NCI-H2227 treated with DMSO at 0.1 percent for 48 hours (cell line): ENCODE measurements at regions not wholly inside any gene's neighbourhood (a gene's known extent, or its start where the extent isn't known, plus 50 kb on each side); places are given as distances from the start of the nearest gene placed in this dataset.
"Not testable (repeated sequence)": the region's sequence is repeated elsewhere in the genome, so short reads cannot be mapped to it uniquely, and the experiment has no call there.

Experiments
- DNase-seq: peaks from one replicate; lab custom pipeline; 2025; lab: John Stamatoyannopoulos, UW

DNA sequence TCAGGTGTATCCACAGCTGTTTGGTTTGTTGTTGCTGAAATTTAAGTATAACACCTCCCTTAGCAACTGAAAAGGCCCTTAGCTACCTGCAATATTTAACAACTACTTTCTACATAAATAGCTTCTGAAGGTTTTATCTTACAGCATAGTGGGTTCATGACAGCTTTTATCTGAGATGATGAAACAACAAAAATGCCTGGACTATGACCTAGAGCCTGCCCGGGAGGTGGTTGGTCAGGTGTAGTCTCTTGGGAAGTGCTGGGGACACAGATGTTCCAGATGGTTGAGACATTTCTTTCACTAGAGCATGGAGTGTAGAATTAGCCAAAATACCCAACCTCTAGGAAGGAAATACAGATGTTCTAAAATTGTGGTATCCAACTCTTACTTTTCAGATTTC, 705.4 kb downstream of the MAFB start:
- DNase-seq: no peak

DNA sequence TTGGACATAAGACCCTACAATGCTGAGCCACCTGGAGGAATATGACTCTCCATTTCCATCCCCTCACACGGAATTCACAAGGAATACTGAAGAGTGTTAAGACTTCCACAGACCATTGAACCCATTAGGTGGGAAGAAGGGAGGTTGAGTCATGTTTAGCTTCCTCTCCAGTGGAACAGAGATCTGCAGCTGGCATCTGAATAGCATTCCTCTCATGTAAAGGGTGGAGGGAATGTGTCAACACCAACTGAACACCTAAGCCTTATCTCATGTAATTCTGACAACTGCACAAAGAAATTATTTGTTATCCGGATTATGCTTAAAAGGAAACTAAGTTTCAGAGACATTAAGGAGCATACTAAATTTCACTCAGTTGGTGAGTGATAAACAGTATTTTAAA, 705.9 kb downstream of the MAFB start:
- DNase-seq: no peak

DNA sequence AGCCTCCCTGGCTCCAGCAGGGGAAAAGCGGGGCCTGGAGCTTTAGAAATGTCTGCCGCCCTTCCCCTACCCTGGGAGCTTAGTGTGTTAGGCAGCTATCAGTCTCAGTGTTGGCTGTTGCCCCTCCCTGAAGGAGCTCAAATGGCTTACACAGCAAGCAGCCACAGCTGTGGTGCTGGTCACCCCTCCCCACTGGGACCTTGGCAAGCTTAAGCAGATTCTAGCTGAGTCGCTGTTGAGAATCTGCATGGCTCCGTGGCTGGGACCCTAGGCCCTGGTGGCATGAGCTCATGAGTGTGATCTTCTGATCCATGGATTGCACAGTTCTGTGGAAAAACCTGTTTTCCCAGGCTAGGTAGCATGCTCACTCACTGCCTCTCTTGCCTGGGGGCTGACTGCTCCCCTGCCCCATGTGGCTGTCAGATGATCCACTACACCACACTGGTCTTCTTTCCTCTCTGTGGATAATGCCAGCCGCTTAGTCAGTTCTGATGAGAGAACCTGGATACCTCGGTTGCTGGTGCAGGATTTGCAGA, 714.0 kb downstream of the MAFB start:
- no peak for DNase-seq

DNA sequence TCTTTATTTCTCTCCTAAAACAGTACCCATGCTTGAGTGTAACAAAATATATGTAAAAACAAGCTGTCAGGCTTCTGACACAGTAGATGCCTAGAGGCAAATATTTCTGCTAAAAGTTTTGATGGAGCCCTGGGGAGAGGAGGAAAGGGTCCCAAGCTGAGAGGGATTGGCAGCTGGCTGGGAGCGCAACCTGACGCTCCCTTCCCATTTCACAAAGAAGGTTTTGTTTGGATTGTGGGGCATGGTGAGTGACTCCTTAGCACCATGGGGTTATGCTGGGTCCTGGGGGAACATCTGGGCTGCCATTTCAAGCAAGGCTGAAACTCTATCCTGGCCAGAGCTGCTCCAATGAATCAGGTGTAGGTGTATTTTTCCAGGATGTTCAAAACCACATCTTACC, 720.5 kb downstream of the MAFB start:
- DNase-seq: no peak

DNA sequence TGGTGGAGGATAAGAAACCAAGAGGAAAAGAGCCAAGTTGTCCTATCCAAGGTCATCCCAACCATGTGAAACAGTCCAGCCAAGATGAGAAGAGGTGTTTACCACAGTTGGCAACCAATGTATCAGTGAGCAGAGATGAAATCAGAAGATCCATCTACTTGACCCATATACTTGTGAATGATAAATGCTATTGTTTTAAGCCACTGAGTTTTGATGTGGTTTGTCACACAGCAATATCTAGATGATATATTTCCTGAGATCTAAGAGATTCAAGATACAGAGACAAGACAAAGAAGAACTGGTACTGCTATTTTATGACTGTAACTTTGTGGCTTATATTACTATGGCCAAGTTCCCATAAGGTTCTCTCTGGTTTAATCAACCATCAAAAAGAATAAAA, 721.2 kb downstream of the MAFB start:
- DNase-seq: no peak

DNA sequence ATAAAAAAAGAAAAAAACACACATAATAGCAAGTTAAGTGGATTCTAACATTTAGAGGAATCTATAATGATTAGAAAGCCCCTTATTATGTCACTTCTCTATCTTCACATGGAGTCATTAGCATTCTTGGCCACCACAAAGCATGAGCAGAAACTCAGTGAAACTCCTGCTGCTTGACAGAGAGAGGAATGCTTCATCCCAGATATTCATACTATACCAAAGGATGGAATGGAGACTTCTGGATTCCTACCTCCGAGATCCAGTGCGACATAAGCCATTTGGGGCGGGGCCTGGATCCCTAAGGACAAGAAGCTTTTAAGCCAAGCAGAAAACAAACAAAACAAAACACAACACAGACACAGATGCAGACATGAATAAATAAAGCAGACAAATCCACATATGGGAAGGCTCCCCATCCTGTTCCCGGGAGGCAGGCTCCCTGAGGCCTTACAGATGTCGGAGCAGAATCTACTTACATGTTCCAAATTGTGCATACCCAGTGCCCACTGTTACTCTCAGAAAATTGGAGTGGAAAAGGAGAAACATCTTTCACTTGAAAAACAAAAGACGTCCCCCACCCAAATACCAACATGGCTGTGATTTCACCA, 727.3 kb downstream of the MAFB start:
- DNase-seq: no peak

DNA sequence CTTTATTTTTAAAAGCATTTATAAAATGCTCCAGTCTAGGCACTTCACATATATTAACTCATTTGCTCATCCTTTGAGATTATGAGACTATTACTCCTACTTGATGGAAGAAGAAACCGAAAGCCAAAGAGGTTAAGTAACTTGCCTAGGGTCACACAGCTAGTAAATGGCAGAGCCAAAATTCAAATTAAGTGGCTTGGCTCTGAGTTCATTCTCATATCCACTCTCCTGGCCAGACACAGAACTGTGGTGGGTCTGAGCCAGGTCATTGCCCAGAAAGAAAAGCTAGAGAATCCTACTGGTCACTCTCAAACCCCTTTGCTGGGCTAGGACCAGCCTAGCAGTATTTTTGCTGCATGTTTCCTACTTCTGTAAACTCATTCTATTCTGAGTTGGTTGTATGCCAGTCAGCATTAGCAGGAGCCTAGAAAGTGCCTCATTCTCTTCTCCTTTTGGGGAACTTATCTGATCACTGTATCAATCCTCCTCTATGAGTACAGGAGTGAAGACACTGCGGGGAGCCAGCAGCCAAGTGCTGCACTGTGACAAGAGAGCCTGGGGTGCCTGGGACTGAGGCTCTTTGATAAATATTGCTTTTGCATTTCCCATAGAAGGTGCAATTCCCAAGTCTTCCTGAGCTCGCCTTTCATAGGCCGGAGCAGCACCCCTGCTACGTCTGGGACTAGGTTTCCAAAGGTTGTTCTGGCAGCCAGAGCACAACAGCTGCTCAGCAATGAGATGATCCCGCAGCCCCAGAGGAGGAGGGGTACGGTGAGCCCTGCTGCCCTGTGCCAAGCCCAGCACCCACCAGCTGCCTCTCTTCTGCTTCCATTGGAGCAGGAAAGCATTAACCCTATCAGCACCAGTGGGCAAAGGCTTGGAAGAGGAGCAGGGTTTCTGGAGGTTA, 728.3 kb downstream of the MAFB start:
- DNase-seq: no peak

DNA sequence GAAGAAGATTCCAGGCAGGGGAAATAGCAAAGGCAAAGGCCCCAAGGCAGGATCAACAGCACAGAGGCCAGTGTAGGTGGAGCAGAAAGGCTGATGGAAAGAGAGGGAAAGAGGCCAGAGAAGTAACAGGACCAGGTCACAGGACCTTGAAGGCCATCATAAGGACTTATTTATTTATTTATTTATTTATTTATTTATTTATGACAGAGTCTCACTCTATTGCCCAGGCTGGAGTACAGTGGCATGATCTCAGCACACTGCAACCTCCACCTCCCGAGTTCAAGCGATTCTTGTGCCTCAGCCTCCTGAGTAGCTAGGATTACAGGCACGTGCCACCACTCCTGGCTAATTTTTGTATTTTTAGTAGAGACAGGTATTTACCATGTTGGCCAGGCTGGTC, 731.1 kb downstream of the MAFB start:
- not testable (repeated sequence) for DNase-seq

DNA sequence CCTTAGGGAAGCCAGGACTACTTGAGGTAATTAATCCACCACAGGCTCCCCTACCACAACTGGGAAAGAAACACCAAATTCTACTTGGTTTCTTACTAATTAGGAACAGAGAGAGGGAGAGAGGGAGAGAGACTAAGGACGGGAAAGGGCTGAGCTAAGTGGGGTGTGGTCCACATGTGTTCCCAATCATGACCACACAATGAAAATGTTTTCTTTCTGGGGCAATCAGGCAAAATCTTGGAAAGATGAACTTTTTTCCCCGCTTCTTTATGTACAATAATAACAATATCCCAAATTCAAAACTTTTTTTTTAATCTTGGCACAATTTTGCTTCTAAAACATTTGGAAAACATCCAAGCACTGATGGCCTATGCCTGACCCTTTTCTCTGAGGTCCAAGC, 734.4 kb downstream of the MAFB start:
- no peak for DNase-seq

DNA sequence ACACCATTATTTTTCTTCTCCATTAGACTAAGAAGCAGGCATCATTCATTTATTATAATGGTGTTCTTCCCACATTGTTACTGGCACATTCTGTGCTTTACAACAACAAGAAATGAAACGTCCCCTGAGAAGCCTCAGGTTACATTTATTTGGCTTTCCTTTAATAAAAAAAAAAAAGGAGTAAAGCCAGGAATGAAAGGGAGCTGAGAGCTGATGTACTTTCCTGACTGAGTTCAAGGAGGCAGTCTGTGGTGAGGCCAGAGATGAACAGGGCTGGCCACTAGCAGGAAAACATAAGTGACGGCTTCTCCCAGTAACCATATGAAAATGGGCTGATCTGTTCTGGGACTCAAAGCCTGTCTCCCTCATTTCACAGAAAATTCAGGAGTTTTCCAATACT, 742.1 kb downstream of the MAFB start:
- no peak for DNase-seq

DNA sequence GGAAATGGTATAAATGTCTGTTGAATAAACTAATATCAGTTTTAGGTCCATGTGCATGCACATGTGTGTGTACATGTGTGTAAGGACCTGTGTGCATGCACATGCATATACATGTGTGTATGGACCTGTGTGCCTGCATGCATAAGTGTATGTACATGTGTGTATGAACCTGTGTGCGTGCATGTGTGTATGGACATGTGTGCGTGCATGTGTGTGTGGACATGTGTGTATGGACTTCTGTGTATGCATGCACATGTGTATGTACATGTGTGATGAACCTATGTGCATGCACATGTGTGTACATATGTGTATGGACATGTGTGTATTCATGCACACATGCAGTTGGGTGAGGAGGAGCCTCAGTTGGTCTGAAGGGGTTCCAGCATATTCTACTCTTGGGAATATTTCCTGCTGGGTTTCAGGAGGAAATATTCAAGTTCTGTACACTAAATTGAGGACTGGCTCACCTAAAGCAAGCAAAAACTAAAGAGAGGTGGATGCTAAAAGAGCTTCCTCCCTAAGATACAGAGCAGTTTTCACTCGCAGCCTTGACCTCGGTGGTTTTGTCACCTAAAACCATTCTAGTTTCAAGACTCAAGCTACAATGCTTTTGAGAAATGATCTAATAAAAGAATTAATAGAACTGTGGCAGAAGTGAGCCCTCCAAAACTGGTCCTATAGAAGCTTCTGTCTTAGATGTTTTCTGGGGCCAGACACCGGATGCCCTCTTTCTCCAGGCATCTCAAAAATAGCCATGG, 742.8 kb downstream of the MAFB start:
- no peak for DNase-seq

DNA sequence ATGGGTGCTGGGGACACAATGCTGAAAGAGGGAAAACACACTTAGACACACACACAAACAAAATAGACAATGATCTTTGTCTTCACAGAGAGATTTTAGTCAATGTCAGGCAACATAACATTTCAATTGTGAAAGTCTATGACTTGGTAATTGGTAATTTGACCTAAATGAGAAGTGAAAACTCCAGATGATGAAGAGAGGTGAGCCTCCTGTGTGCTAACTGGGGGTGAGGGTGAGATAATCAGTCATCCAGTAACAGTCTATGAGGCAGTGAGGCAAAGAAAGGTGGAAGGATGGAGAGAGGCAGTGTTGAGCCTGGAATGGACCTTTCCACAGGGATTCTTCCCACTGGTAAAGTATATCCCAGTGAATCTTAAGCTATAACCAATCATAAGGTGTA, 744.2 kb downstream of the MAFB start:
- DNase-seq: no peak

DNA sequence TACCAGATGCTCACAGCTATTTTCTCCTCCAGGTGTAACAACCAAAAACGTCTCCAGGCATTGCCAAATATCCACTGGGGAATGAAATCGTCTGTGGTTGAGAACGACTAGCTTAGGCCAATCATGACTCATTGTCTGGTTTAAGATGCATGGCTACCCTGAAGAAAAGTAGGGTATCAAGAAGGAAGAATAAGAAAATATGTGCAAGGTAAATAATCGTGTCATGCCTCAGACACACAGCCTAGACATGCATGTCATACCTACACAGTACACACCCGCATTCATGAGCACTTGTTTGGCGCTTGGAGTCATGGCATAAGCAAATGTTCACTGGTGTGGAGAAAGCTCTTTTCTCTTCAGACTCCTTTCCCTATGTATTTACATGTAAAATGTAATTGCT, 745.7 kb downstream of the MAFB start:
- DNase-seq: no peak

DNA sequence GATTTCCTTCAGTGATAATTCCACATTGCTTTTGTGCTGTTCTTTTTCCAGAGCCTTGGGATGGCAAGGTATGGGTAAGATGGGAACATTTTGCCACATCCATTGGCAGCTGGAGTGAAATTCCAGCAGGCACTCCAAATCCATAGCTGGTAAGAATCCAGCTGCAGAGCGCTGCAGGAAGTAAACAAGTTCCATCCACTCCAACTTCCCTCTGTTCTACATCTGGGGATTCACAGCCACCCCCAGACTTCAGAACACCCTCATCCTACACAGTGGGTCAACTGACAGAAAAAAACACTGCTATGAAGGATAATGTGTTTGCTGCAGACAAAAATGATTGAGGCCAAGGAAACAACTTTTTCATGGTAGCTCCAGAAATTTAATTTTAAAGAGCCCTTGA, 747.8 kb downstream of the MAFB start:
- DNase-seq: no peak

DNA sequence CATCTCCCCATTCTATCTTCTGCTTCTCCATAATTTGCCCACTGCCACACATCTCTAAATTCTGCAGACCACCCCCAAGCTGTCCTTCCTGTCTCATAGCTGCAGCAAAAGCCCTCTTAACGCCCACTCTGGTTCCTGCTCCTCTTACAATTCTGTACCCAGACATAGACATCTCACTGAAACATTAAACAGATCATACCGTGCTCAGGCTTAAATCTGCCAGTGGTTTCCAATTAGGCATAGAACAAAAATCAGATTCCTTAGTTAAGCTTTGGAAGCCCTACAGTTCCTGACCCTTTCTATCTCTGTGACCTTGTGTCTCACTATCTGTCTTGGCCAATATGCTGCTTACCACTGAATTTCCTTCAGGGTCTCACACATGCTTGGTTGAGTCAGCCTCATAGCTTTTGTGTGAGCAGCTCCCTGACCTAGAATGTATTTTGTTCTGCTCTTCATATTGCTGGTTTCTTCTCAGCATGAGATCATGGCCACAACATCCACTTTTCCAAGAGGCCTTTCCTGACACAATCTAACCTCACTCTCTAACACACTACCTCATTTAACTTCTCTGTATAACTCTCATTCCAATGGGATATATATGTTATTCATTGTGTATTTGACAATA, 749.7 kb downstream of the MAFB start:
- no peak for DNase-seq

DNA sequence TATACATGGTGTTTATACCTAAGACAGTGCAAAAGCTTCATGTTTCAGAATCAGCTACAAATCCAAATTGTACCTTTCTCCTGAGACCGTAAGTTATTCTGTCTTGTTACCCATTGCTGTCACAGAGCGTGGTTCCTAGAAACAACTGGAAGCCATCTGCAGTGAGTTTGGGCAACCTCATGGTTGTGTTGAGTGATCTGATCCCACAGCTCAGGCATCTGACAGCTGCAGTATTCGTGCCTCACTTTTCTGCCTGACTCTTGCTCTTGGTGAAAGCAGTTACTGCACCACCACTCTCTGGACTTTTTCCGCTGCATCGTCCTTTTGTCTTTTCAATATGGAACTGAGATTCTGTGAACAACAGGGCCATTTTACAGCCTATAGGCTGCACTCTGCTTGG, 752.6 kb downstream of the MAFB start:
- DNase-seq: no peak

DNA sequence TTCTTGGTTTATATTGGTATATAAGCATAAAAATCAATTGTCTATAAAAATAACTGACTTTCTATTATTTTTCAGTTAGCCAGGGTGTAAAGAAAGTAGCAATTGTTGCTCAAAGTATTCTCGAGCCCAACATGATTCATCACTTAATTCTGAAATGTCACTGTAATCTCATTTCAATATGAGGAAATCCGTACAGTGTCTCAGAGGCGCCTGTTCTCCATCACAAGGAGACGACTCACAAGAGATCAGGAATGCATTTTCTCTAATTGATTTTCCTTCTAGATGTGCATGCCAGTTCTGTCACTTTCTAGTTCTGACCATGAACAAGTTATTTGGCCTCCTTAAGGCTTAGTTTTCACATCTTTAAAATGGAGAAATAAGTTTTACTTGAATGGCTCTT, 753.1 kb downstream of the MAFB start:
- DNase-seq: no peak

DNA sequence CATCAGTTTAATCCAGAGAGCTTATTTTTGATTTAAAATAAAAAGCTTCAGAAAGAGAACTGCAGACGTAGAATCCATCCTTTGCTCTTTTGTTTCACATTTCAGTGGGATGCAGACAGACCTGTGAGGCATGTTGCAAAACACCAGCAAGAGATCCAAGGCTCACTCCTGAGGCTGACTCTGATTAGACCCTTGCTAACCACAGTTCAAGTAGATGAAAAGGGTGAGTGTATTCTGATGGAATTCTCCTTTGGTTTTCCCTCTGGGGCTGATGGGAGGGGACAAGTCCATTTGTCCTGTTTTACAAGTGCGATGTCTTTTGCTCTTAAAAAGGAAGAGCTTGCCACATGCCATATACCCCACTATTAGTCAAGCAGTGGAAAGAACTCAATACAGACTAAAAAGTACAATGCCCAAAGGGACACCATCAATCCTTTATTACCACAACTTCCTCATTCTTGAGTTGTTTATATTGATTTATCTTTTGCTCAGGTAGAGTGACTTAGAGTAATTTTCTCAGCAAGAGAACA, 772.7 kb downstream of the MAFB start:
- no peak for DNase-seq

DNA sequence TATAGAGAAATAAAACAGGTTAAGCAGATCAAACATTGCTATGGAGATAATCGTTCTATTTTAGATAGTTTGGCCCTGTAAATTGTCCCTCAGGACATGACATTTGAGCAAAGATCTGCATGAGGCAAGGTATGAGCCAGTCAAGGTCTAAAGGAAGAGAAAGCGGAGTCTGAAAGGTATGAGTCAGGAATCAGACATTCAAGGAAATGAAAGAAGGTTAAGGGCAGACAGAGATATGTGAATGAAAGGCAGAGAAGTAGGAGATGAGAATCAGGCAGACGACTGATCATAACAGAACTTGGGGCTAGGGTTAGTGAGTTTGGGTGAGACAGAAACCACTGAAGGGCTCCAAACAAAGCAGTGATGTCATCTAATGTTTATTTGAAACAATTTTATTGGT, 775.8 kb downstream of the MAFB start:
- no peak for DNase-seq

DNA sequence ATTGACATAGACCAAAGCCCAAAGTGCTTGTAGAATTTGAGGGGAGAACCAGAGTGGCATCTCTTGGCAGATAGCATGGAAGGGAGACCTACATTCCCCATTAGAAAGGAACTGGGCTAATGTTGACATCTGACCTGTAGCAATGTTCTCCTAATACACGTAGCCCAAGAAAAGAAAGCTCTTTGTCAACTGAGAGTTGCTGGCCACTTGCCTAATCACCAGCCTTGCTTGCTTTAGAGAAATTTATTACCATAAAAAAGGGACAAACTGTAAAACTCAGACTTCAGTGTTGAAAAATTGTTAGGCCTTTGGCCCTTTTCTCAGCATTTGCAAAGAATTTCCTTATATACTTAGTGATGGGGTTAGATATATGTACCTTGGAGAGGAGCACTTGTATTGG, 777.5 kb downstream of the MAFB start:
- no peak for DNase-seq

DNA sequence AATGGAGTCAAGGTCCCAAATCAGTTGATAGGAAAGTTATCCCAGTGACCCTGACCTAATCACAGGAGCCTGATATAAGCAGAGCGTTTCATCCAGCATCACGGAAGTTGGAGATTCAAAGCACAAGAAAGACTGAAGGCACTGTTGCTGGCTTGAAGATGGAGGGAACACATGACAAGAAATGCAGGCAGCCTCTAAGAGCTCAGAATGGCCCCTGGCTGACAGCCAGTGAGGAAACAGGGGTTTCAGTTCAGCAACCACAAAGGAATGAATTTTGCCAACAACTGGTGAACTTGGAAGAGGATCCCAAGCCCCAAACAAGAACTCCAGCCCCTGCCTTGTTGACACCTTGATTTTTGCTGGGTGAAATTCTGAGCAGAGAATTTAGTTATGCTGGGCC, 778.5 kb downstream of the MAFB start:
- DNase-seq: no peak

DNA sequence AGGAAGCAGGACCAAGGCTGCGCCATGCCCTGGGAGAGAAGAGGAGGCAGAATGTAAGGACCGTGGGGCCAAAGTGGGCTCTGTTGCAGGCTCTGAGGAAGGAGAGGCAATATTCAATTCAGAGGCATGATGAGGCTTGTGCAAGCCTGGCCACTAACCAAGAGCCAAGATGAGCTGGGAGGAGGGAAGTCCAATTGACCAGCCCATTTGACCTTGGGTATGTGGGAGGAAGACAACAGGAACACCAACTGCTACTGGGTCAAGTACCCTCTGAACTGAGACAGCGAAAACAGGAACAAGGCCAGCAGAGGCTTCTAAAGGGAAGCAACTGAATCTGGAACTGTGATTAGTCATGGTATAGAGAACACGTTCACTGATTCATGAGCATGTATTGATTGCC, 779.6 kb downstream of the MAFB start:
- no peak for DNase-seq
